GM19468 (cell line): ENCODE measurements at regions not wholly inside any gene's neighbourhood (a gene's known extent, or its start where the extent isn't known, plus 50 kb on each side); places are given as distances from the start of the nearest gene placed in this dataset.
"Not testable (repeated sequence)": the region's sequence is repeated elsewhere in the genome, so short reads cannot be mapped to it uniquely, and the experiment has no call there.

Experiments used
- ATAC-seq: cut with Tn5 transposase; IDR thresholded peaks from one replicate; pipeline ENCODE4 v1.9.1; 2021; ENCODE audit warnings: mild to moderate bottlenecking, moderate library complexity, moderate number of reproducible peaks; ENCODE audit not compliant: unreplicated experiment; ENCODE audit errors: extremely low read depth

- ATAC-seq = no peak
These were observed 173.2 kb upstream of the PWP1 start for GRCh38 chr12:107512391-107512790.

GRCh38 chr12:107513184-107513583 lies 172.4 kb upstream of the PWP1 start:
- no peak for ATAC-seq

- ATAC-seq = no peak
These were observed 171.8 kb upstream of the PWP1 start for GRCh38 chr12:107513636-107514400.

- no peak for ATAC-seq
These were observed 170.6 kb upstream of the PWP1 start for GRCh38 chr12:107514887-107515445.

- ATAC-seq = no peak
These were observed 170.1 kb upstream of the PWP1 start for GRCh38 chr12:107515446-107515958.

- ATAC-seq = not testable (repeated sequence)
These were observed 167.8 kb upstream of the PWP1 start for GRCh38 chr12:107517816-107518215.

GRCh38 chr12:107518868-107519267 lies 166.7 kb upstream of the PWP1 start:
- no peak for ATAC-seq

GRCh38 chr12:107519906-107520859 lies 165.4 kb upstream of the PWP1 start:
- ATAC-seq = no peak

- ATAC-seq = no peak
These were observed 163.7 kb upstream of the PWP1 start for GRCh38 chr12:107521826-107522355.

- ATAC-seq = no peak
These were observed 162.7 kb upstream of the PWP1 start for GRCh38 chr12:107522692-107523477.

- ATAC-seq = no peak
These were observed 161.6 kb upstream of the PWP1 start for GRCh38 chr12:107523775-107524535.

- no peak for ATAC-seq
These were observed 160.4 kb upstream of the PWP1 start for GRCh38 chr12:107525063-107525718.

GRCh38 chr12:107525719-107526554 lies 159.7 kb upstream of the PWP1 start:
- no peak for ATAC-seq

GRCh38 chr12:107526555-107527180 lies 158.9 kb upstream of the PWP1 start:
- no peak for ATAC-seq

GRCh38 chr12:107528731-107529365 lies 156.8 kb upstream of the PWP1 start:
- no peak for ATAC-seq

- no peak for ATAC-seq
These were observed 155.6 kb upstream of the PWP1 start for GRCh38 chr12:107529991-107530390.

- ATAC-seq = no peak
These were observed 154.9 kb upstream of the PWP1 start for GRCh38 chr12:107530701-107531100.
